ENCODE measurements at regions not wholly inside any gene's neighbourhood (a gene's known extent, or its start where the extent isn't known, plus 50 kb on each side); places are given as distances from the start of the nearest gene placed in this dataset.

GRCh38 chr7:52682993-52683392 lies 352.4 kb upstream of the POM121L12 start (continued):
- TF ChIP-seq CHD7 (IDR thresholded peaks at IDR 0.05; ENCODE audit: insufficient replicate concordance, low read length) (no peak), CREB1 (IDR thresholded peaks at IDR 0.05) (no peak), YY1 (IDR thresholded peaks at IDR 0.05; ENCODE audit: low read depth, low read length) (no peak), POLR2AphosphoS5 (IDR thresholded peaks at IDR 0.05; ENCODE audit: low read depth, low read length) (no peak), HDAC6 (IDR thresholded peaks at IDR 0.05; ENCODE audit: low read depth, low read length) (no peak)

Measured in H1 (cell line).